GM19351 (cell line): ENCODE measurements at regions not wholly inside any gene's neighbourhood (a gene's known extent, or its start where the extent isn't known, plus 50 kb on each side); places are given as distances from the start of the nearest gene placed in this dataset.
"Not testable (repeated sequence)": the region's sequence is repeated elsewhere in the genome, so short reads cannot be mapped to it uniquely, and the experiment has no call there.

Experiments
- ATAC-seq: cut with Tn5 transposase; IDR thresholded peaks from one replicate; pipeline ENCODE4 v1.9.1; 2021; ENCODE audit warnings: mild to moderate bottlenecking, moderate library complexity; ENCODE audit not compliant: unreplicated experiment

DNA sequence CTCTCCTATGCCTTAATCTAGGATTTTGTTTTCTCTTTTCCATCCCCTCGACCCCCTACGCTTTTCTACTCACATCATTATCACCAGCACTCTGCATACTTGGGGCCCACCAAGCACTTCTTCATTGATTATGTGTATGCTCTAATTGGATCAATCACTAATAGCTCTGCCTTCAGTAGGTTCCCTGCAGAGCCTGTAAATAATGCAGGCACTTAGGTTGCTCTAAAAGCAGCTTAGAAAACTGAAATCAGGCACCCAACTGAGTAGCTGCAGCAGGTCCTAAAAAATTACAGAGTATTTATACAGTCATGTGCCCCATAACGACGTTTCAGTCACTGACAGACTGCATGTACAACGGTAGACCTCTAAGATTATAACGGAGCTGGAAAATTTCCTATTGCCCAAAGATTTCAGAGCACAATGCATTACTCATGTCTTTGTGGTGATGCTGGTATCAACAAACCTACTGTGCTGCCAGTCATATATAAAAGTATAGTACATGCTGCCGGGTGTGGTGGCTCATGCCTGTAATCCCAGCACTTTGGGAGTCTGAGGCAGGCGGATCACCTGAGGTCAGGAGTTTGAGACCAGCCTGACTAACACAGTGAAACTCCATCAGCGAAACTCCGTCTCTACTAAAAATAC lies 280.4 kb downstream of the HS3ST3B1 start:
- ATAC-seq, result no peak

DNA sequence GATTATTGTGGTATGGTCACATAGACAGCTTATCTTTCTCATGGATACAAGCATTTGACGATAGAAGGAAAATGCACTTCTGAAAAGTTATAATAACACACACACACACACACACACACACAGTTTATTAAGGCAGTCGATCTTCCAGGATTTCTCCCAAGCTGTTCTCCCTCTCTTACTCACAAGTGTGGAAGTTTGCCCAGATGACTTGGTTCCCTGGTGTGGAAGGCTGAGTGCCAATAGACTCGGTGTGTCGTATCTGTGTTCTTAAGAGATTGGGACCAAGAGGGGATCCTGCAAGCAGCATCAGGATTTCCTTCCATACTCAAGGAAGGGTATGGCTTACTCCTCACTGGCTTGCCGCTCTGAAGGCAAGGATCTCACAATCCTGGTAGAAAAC lies 279.6 kb downstream of the HS3ST3B1 start:
- no peak for ATAC-seq

DNA sequence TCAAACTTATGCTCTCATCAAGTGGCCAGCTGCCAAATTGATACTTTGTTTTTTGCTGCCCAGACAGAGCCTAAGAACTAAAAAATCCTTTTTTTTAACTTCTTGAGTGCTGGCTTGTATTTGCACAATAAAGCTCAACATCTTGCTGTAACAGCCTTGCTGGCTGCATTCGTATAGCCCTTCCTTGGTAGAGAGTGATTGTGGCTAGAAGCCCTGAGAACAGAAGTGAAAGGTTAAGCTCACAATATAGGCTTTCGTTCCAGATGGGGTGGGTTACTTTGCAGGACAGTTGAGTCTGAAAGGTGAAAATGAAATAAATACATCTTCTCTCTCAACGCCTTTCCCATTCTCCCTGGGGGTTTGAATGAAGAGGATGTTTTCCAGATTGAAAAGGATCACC lies 278.8 kb downstream of the HS3ST3B1 start:
- no peak for ATAC-seq

DNA sequence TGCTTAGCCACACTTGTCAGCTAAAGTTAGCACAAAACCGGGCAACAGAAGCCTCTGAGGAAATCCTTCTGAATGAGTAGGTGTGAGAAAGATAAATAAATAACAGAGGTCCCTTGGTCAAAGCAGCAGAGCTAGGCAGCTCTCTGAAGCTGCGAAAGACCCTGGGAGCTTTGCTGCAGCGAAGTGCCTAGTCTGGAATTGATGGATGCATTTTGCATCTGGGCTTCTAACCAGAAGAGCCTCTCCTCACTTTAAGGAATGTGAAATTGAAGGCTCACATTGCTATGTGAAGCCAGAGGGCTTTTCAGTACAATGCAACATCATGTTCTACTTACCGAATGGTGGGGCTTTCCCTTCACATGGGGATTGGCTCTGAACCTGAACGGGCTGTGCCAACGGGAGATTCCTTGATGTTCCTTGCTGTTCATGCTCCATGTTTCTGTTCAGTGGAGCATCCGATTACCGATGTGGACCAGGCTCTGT lies 274.6 kb downstream of the HS3ST3B1 start:
- no peak for ATAC-seq

DNA sequence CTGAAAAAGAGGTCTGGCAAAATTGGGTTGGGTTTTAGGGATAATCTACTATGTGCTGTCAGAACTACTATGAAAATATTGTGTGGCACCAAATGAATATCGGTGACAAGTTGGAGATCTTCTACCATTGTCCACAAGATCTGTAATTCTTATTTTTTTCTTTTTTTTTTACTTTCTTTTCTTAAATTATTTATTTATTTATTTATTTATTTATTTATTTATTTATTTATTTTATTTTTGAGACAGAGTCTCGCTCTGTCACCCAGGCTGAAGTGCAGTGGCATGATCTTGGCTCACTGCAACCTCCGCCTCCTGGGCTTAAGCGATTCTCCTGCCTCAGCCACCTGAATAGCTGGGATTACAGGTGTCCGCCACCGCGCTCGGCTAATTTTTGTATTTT lies 259.4 kb downstream of the HS3ST3B1 start:
- ATAC-seq, result not testable (repeated sequence)

DNA sequence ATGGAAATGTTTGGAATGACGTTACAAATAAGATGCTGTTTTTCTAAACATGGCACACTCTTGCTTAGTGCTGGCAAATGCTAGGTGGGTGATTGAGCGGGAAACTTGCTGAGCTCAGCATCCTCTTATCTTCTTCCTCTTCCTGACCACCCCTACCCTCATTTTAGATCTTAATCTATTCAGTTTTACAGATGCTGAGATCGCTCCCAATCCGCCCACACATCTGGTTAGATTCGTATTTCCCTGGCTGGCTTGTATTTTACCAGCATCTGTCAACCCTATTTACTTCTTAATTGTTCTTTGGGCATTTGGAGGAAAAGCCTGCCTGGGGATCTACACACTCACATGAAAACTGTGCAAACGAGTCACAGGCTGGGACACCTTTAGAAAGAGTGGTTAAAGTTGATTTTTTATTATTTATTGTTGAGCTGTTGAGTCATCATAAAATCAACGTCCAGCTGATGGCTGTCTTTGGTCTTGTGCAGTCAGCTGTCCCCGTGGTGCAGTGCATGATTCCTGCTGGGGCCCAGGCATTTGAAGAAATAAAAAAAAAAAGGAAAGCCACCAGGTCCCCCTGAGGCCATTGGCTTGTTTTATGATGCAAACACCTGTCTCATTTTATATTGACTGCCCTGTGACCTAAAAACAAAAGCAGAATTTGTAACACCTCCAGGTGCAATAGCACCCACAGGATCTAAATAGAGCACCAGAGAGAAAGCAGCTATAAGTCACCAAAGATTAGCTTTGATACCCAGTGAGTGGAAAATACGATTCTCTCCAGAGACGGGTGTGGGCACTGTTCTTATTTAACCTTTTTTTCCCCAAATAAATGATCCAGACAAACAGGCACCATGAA lies 258.6 kb downstream of the HS3ST3B1 start:
- no peak for ATAC-seq

DNA sequence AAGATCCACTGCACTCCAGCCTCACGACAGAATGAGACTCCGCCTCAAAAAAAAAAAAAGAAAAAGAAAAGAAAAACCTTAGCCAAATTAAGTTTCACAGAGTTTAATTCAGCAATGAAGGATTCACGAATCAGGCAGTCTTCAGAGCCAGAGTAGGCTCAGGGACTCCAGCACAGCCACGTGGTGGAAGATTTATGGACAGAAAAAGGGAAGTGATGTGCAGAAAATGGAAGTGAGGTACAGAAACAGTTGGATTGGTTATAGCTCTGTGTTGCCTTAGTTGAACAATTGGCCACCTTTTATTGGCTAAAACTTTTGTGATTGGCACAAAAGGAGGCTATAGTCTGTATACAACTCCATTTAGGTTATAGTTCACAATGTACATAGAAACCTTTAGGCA lies 256.6 kb downstream of the HS3ST3B1 start:
- no peak for ATAC-seq

DNA sequence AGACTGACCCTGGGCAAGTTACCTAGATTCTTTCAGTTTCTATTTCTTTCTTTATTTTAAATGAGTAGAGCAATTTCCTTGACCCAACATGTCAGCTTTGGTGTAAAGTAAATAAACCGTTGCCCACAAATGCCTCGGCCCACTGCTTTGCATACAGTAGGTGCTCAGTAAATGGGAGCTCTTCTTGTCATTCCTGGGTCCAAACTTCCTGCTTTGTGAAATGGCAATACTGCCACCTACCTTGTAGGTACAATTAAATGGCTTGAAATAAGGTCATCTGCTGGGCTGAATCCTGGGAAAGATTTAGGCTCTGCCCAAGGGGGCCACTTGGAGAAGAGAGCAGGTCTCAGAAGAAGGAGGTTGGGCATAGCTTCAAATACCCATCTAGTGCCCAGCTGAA lies 253.0 kb downstream of the HS3ST3B1 start:
- ATAC-seq, result no peak

DNA sequence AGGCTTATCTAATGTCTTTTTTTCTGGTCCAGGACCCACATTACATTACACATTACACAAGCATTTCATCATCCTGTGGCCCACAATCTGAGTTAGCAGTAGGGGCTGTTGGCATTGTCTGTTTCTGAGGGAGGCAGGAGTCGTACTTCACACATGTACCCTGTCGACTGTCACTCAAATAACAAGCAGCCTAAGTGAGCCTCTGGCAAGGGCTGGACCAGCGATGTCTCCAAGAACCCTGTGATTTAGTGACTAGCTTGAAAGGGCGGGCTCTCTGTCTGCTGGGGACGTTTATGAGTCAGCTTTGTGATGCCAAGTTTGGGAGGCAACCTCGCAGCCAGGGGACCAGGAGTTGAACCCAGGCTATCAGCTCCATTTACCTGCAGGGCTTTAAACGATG lies 251.4 kb downstream of the HS3ST3B1 start:
- ATAC-seq, result no peak

DNA sequence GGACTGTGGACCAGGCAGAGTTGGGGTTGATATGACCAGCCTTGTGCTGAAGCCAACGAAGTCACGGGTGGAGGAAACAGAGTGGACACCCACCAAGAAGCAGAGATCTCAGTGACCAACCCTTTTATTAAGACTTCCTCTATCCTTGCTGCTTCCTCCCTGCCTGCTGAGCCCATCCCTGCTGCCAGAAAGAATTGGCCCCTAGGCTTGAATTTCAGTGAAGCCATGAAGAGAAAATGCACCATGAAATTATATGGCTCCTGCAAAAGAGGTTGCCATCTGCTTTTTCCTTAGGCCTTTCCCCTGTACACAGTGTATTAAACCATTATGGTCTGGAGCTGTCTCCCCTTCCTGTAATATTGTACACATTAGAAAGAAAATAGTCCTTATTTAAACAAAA lies 246.7 kb downstream of the HS3ST3B1 start:
- no peak for ATAC-seq

DNA sequence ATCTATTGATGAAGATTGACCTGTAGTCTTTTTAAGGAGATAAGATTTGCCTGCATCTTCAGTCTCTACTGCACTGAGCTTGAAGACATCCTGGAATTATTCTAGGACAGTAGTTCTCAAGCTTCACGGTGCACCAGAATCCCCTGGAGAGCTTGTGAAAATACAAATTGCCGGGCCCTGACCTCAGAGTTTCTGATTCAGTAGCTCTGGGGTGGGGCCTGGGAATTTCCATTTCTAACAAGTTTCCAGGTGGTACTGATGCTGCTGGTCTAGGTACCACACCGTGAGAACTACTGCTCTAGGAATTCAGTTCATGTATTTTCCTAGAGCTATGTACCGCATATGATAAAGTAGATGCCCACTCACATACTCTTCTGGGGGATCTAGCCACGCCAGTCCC lies 246.1 kb downstream of the HS3ST3B1 start:
- no peak for ATAC-seq

DNA sequence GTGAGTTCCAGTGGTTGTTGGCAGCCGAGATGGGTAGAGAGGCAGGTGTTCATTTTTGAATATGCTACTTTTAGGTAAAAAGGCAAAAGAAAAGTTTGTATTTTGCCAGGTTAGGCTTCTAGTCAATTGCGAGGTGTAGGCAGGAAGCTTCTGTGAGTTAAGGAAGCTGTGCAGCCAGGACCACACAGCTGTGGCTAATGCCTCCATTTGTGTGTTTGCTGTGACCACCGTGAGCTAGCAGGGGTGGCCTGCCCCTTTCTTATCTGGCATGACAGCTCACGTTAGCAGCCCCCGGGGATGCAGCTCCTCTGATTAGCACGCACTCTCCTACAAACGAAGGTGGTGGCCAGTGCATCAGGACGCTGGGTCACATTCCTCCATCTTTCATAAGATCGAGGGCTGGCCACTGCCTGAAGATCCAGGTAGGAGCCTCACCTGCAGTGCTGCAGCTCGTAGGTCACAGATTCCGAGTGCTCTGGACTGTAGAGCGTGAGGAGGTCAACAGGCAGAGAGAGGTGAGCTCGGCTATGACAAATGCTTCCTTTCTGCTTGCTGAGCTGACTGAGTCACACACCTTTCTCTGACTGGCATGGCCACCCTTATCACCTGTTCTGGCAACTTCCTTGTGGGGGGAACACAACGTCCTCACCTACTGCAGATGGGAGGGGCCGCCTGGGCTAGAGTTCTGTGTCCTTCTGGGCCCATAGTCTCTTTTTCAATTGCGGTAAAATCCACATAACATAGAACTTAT lies 244.4 kb downstream of the HS3ST3B1 start:
- ATAC-seq, result no peak

DNA sequence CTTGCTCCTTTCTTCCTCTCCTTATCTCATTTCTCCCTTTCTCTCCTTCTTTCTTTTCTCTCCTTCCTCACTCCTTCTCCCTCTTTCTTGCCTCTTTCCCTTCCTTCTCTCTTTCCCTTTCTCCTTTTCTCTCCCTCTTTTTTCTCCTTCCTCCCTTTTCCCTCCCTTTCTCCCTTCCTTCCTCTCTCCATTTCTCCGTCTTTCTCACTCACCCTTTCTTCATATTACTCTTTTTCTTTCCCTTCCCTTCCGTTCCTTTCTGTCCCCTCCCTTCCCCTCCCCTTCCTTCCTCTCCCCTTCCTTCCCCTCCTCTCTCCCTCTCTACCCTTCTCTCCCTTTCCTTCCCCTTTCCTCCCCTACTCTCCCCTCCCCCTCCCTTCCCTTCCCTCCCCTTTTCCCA lies 240.8 kb downstream of the HS3ST3B1 start:
- ATAC-seq, result no peak

DNA sequence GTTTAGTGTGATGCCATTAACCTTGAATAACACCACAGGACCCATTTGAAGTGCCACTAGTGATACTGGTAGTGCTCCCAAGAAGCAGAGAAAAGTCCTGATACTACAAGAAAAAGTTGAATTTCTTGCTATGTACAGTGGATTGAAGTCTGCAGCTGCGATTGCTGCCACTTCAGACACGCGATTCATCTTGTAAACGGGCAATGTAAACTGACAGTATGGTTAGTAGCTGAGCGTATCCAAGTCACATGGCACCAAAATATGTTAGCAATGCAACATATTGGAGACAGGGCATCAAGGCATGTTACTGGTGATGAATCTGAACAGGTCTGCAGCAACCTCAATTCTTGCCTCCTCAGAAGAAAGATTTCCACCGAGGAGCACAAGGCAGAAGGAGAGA lies 238.9 kb downstream of the HS3ST3B1 start:
- ATAC-seq, result no peak

DNA sequence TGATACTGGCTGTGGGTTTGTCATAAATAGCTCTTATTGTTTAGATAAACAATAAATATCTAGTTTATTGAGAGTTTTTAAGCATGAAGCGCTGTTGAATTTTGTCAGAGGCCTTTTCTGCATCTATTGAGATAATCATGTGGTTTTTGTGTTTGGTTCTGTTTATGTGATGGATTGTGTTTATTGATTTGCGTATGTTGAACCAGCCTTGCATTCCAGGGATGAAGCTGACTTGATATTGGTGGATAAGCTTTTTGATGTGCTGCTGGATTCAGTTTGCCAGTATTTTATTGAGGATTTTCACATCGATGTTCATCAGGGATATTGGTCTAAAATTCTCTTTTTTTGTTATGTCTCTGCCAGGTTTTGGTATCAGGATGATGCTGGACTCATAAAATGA lies 231.4 kb downstream of the HS3ST3B1 start:
- not testable (repeated sequence) for ATAC-seq

DNA sequence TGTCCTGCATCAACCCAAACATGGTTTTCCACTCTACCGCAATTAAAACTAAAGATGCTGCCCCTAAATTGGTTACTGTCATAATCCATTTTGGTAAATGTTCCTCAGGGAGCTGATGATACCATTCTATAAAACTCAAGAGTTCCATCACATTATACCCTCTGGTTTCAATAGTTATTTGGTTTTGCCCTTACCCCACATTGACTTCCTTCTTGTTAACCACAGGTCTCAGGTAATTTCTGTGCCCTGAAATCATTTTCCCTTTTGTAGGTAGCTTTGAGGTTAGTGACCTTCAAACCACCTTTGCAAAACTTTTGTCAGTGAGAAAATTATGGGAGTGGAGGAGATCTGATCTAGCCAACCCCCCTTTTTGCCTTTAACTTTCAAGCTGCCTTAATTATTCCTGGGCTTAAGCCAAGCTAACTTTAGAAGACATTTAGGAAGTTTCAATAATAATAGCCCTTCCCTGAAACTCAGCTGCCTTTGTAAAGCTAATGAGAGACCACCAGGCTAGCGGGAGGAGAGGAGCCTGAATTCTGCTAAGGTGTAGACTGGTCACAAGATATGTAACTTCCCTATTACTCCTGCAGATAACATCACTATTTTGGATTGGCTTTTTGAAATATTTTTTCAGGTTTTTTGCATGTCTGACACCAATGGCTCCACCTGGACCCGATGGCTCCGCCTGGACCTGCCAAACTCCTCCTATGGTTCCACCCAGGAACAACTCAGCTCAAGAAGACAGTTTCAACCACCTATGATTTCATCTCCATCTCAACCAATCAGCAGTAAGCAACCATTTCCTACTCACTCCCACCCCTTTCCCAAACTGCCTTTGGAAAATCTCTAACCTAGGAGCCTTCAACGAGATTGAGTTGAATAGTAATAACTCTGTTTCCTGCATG lies 224.9 kb downstream of the HS3ST3B1 start:
- ATAC-seq, result no peak

DNA sequence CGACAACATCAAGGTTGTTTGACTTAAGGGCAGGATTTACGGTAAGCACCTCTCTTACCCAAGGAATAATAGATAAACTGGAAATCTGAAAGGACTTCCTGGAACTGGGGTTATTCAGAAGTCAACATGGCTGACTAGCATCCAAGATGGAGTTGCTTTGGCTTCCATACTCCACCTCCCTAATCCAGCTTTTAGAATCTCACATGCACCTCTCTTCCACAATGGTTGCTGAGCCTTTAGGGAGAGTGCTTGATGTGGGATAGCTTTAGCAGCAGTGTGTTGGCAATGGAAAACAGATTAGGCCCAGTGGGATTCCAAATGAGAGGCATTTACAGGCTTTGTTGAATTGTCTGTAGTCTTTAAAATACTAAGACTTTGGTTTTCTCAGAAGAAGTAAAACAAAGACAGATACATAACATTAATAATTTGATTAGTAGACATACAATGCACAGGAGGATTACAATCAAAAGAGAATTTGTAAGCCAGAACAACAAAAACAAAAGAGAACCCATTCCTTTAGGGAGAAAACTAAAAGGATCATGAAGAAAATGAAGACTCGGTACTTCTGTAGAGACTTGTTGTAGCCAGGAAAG lies 222.0 kb downstream of the HS3ST3B1 start:
- ATAC-seq, result no peak

DNA sequence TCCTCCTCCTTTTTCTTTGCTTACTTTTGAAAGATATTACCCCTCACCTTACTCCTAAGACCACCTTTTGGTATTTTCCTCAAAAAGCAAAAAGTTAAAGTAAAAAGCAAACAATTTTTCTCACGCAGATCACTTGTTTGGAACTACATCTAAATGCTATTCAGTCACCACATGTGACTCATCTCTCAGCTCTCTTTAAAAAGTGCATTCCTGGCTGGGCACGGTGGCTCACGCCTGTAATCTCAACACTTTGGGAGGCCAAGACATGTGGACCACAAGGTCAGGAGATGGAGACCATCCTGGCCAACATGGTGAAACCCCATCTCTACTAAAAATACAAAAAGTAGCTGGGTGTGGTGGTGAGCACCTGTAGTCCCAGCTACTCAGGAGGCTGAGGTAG lies 218.0 kb downstream of the HS3ST3B1 start:
- not testable (repeated sequence) for ATAC-seq

DNA sequence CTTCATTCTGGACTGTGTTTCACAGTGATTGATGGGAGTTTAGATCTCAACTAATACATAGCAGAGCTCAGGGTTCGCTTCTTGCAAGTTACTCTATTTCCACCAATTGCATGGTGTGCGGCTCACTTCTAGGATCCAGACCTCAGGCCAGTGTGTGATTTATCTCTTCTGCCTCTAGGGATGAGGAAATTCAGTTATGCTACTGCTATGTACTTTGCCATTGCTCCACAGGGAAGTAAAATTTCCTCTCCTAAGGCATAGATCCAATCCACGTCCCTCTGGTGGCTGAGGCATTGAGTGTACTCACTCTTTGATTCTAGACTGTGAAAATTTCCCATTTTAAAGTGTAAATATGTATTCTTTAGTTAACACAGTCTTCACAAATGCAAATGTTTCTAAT lies 214.1 kb downstream of the HS3ST3B1 start:
- ATAC-seq, result no peak

DNA sequence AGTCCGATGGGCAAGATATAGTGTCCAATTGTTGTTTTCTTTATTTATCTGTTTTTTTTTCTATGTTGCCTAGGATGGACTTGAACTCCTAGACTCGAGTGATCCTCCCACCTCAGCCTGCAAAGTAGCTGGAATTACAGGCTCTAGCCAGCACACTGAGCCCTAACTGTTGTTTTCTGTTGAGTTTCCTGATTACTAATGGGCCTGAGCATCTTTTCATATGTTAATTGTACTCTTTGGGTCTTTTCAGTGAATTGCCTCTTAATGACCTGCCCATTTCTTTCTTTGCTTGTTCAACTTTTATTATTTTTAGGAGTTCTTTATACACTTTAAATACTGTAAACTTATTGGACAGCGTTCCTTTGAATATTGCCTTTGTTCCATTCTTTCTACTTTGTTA lies 213.0 kb downstream of the HS3ST3B1 start:
- no peak for ATAC-seq
